CD4-positive, alpha-beta T cell (primary cell): ENCODE measurements at regions not wholly inside any gene's neighbourhood (a gene's known extent, or its start where the extent isn't known, plus 50 kb on each side); places are given as distances from the start of the nearest gene placed in this dataset.

Experiments used
- ATAC-seq: fragments of 200-7000 bp; cut with Tn5 transposase; one replicate; pipeline ENCODE4 v1.10.0; 2022; ENCODE audit warnings: mild to moderate bottlenecking; ENCODE audit not compliant: poor library complexity
- CTCF ChIA-PET: fragments of 350-600 bp; sonication (Branson Sonifier 250); formaldehyde crosslinking; loops from one replicate; lab custom pipeline; 2021; ENCODE audit warnings: antibody characterized with exemption, inconsistent platforms; lab: Charles Lee
- POLR2A ChIA-PET: fragments of 350-600 bp; sonication (Branson Sonifier 250); formaldehyde crosslinking; loops from one replicate; lab custom pipeline; 2021; ENCODE audit warnings: antibody characterized with exemption, inconsistent platforms; lab: Charles Lee
- DNase-seq, 14 experiments: peaks; one replicate each; pipeline ENCODE4 v3.0.0-alpha.2; 2013 to 2020; ENCODE audit warnings: mixed read lengths in 2 of 14
- H3K27ac ChIP-seq, 2 donors: one replicate each; pipeline versions ENCODE4 v1.5.1 to v1.7.0; 2013; ENCODE audit warnings: low read length in 2 of 2, low read depth in 1 of 2, mild to moderate bottlenecking in 1 of 2
- H3K27me3 ChIP-seq, 2 experiments: 1 replicate in 1 of 2; 2 replicates in 1 of 2; pipeline versions ENCODE4 v1.6.1 to v1.7.0; 2013; ENCODE audit warnings: low read length in 2 of 2, control low read depth in 1 of 2, mild to moderate bottlenecking in 1 of 2, moderate library complexity in 1 of 2; ENCODE audit not compliant: insufficient read depth in 2 of 2, control insufficient read depth in 1 of 2
- H3K36me3 ChIP-seq: one replicate; pipeline ENCODE4 v1.6.1; 2013; ENCODE audit warnings: low read length, control low read depth; ENCODE audit not compliant: insufficient read depth
- H3K4me1 ChIP-seq: one replicate; pipeline ENCODE4 v1.6.1; 2013; ENCODE audit warnings: low read length, control low read depth; ENCODE audit not compliant: insufficient read depth
- H3K4me3 ChIP-seq: one replicate; pipeline ENCODE4 v1.5.1; 2013; ENCODE audit warnings: mild to moderate bottlenecking, low read length, moderate library complexity
- H3K9me3 ChIP-seq, 2 experiments: 1 replicate in 1 of 2; 2 replicates in 1 of 2; pipeline versions ENCODE4 v1.6.1 to v1.7.0; 2013; ENCODE audit warnings: low read length in 2 of 2, mild to moderate bottlenecking in 2 of 2, control low read depth in 1 of 2, moderate library complexity in 1 of 2; ENCODE audit not compliant: control insufficient read depth in 1 of 2, insufficient read depth in 1 of 2
- H3K27ac Mint-ChIP-seq: one replicate; pipeline ENCODE4 v1.8.0; 2020; ENCODE audit warnings: mixed read lengths
- H3K27me3 Mint-ChIP-seq: one replicate; pipeline ENCODE4 v1.8.0; 2021; ENCODE audit warnings: mixed read lengths
- H3K36me3 Mint-ChIP-seq: one replicate; pipeline ENCODE4 v1.8.0; 2021; ENCODE audit warnings: low read depth, mixed read lengths
- H3K4me1 Mint-ChIP-seq: one replicate; pipeline ENCODE4 v1.8.0; 2021; ENCODE audit warnings: low read depth, mixed read lengths
- H3K4me3 Mint-ChIP-seq: one replicate; pipeline ENCODE4 v1.8.0; 2020; ENCODE audit warnings: mild to moderate bottlenecking, mixed read lengths
- H3K9me3 Mint-ChIP-seq: one replicate; pipeline ENCODE4 v1.8.0; 2020; ENCODE audit warnings: mixed read lengths
- CTCF ChIP-seq: fragments of 200-600 bp; IDR thresholded peaks from one replicate; pipeline ENCODE4 v1.8.0; 2022; ENCODE audit warnings: antibody characterized with exemption, mild to moderate bottlenecking
- intact Hi-C, 2 experiments: fragments of 100-400 bp; cut with DNase I in 1 of 2; cut with micrococcal nuclease in 1 of 2; formaldehyde crosslinking; loops; one replicate each; pipeline versions ENCODE4 v1.15.1 to v1.9.0; 2023 to 2025; cut with DNase I, micrococcal nuclease

- POLR2A ChIA-PET = no interaction called here
- Mint-ChIP-seq H3K27ac (no peak overlapping the region), H3K36me3 (no peaks in the 10 kb centered on the region)
These were observed 153.5 kb upstream of the TNPO1 start for GRCh38 chr5:72662936-72663335.

GRCh38 chr5:72662305-72662704 is 154.2 kb upstream of the TNPO1 start:
- CTCF ChIA-PET = no interaction called here
- Mint-ChIP-seq H3K27ac (no peak overlapping the region), H3K27me3 (peaks cover 23% of the 10 kb centered on the region), H3K4me3 (no peak overlapping the region), H3K36me3 (no peaks in the 10 kb centered on the region), H3K9me3 (no peaks in the 10 kb centered on the region), H3K4me1 (no peaks in the 10 kb centered on the region)
- no peak for DNase-seq
- intact Hi-C loops = no loop called here
- Histone ChIP-seq H3K36me3 (no peaks in the 10 kb centered on the region), H3K27me3 (peaks cover 0 to 6% of the 10 kb centered on the region in 2 experiments), H3K4me1 (no peaks in the 10 kb centered on the region), H3K27ac (no peak overlapping the region), H3K9me3 (no peaks in the 10 kb centered on the region), H3K4me3 (no peak overlapping the region)
- POLR2A ChIA-PET = no interaction called here
- ATAC-seq = no peak
- no peak for TF ChIP-seq CTCF

More at GRCh38 chr5:72662936-72663335, 153.5 kb upstream of the TNPO1 start:
- H3K4me1 ChIP-seq = no peaks in the 10 kb centered on the region
- no peaks in the 10 kb centered on the region for H3K4me1 Mint-ChIP-seq
- CTCF ChIA-PET = no interaction called here
- intact Hi-C loops = no loop called here
- no peaks in the 10 kb centered on the region for H3K36me3 ChIP-seq
- H3K4me3 ChIP-seq = no peak overlapping the region
- no peak for TF ChIP-seq CTCF
- H3K27me3 ChIP-seq = peaks cover 0 to 6% of the 10 kb centered on the region in 2 experiments
- H3K27ac ChIP-seq = no peak overlapping the region
- peaks cover 23% of the 10 kb centered on the region for H3K27me3 Mint-ChIP-seq
- DNase-seq = no peak
- no peak for ATAC-seq
- H3K9me3 Mint-ChIP-seq = no peaks in the 10 kb centered on the region
- no peak overlapping the region for H3K4me3 Mint-ChIP-seq
- H3K9me3 ChIP-seq = no peaks in the 10 kb centered on the region

GRCh38 chr5:72661405-72661804 is 154.2 kb upstream of the ZNF366 start:
- no peak for ATAC-seq
- H3K27ac ChIP-seq = no peak overlapping the region
- POLR2A ChIA-PET = no interaction called here
- CTCF ChIA-PET = no interaction called here
- no peak overlapping the region for H3K27ac Mint-ChIP-seq
- H3K9me3 Mint-ChIP-seq = no peaks in the 10 kb centered on the region
- no peak for TF ChIP-seq CTCF
- no peaks in the 10 kb centered on the region for H3K4me1 Mint-ChIP-seq
- no peak overlapping the region for H3K4me3 ChIP-seq
- H3K9me3 ChIP-seq = no peaks in the 10 kb centered on the region
- H3K27me3 ChIP-seq = peaks cover 0 to 6% of the 10 kb centered on the region in 2 experiments
- no peak overlapping the region for H3K4me3 Mint-ChIP-seq
- no peak for DNase-seq
- intact Hi-C loops = no loop called here
- no peaks in the 10 kb centered on the region for H3K36me3 Mint-ChIP-seq
- no peaks in the 10 kb centered on the region for H3K36me3 ChIP-seq
- no peaks in the 10 kb centered on the region for H3K4me1 ChIP-seq
- peaks cover 19% of the 10 kb centered on the region for H3K27me3 Mint-ChIP-seq
